ENCODE measurements at regions not wholly inside any gene's neighbourhood (a gene's known extent, or its start where the extent isn't known, plus 50 kb on each side); places are given as distances from the start of the nearest gene placed in this dataset.

- no peak for TF ChIP-seq CTCF (IDR thresholded peaks at IDR 0.05 in 4 of 5, conservative IDR thresholded peaks at IDR 0.05 in 1 of 5)
- no peak for TF ChIP-seq POLR2A (IDR thresholded peaks at IDR 0.05)
These were observed 865.0 kb upstream of the TYRP1 start for GRCh38 chr9:11828201-11828600.
